Activated CD4-positive, alpha-beta T cell treated with anti-CD3 and anti-CD28 coated beads, Interleukin-2, amount 10 ng/mL, durations not matched to agents 7 days and 5 days (primary cell): ENCODE measurements at regions not wholly inside any gene's neighbourhood (a gene's known extent, or its start where the extent isn't known, plus 50 kb on each side); places are given as distances from the start of the nearest gene placed in this dataset.

Source experiments
- CTCF ChIA-PET: fragments of 350-600 bp; sonication (Branson Sonifier 250); formaldehyde crosslinking; loops from one replicate; lab custom pipeline; 2021; ENCODE audit warnings: antibody characterized with exemption; lab: Charles Lee
- POLR2A ChIA-PET: fragments of 350-600 bp; sonication (Branson Sonifier 250); formaldehyde crosslinking; loops from one replicate; lab custom pipeline; 2021; ENCODE audit warnings: antibody characterized with exemption; lab: Charles Lee
- DNase-seq: peaks from one replicate; pipeline ENCODE4 v3.0.0-alpha.2; 2020
- H3K27ac Mint-ChIP-seq: one replicate; pipeline ENCODE4 v1.8.0; 2021; ENCODE audit warnings: mild to moderate bottlenecking, moderate library complexity, mixed read lengths
- H3K27me3 Mint-ChIP-seq: one replicate; pipeline ENCODE4 v1.8.0; 2021; ENCODE audit warnings: mixed read lengths
- H3K36me3 Mint-ChIP-seq: one replicate; pipeline ENCODE4 v1.8.0; 2021; ENCODE audit warnings: low read depth, mixed read lengths
- H3K4me1 Mint-ChIP-seq: one replicate; pipeline ENCODE4 v1.8.0; 2021; ENCODE audit warnings: mixed read lengths
- H3K4me3 Mint-ChIP-seq: one replicate; pipeline ENCODE4 v1.8.0; 2021; ENCODE audit warnings: mild to moderate bottlenecking, moderate library complexity, mixed read lengths
- H3K9me3 Mint-ChIP-seq: one replicate; pipeline ENCODE4 v1.8.0; 2021; ENCODE audit warnings: mixed read lengths

- ChIA-PET CTCF (no interaction called here), POLR2A (no interaction called here)
- Mint-ChIP-seq H3K36me3 (no peaks in the 10 kb centered on the region), H3K27me3 (no peaks in the 10 kb centered on the region), H3K4me3 (no peak overlapping the region), H3K9me3 (peaks cover 2% of the 10 kb centered on the region), H3K4me1 (no peaks in the 10 kb centered on the region), H3K27ac (no peak overlapping the region)
- no peak for DNase-seq
Measured at GRCh38 chr6:103177791-103178190, 1681.9 kb downstream of the HACE1 start.

DNA sequence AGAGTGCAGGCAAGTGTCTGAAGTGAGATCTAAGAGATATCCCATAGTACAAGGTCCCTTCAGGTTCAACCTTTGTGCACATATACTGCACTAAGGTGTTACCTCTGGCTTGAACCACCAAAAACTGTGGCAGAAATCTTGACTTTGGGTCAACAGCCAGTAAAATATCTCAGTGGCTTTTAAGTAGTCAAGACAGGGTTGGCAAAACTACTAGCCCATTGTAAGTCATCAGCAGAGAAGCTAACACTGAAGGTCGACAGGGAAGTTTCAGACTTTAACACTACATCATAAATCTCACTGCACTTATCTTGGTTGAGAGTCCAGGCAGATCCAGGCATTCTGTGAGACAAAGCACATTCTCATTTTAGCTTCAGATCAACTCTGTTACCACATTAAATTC is 1684.7 kb downstream of the HACE1 start:
- H3K9me3 Mint-ChIP-seq: peaks cover 2% of the 10 kb centered on the region
- no peaks in the 10 kb centered on the region for H3K36me3 Mint-ChIP-seq
- CTCF ChIA-PET: no interaction called here
- H3K27ac Mint-ChIP-seq: no peak overlapping the region
- POLR2A ChIA-PET: no interaction called here
- H3K4me3 Mint-ChIP-seq: no peak overlapping the region
- no peak for DNase-seq
- H3K4me1 Mint-ChIP-seq: no peaks in the 10 kb centered on the region
- no peaks in the 10 kb centered on the region for H3K27me3 Mint-ChIP-seq

GRCh38 chr6:103167345-103168071 is 1692.2 kb downstream of the HACE1 start:
- H3K27ac Mint-ChIP-seq: no peak overlapping the region
- ChIA-PET CTCF (no interaction called here), POLR2A (no interaction called here)
- no peaks in the 10 kb centered on the region for H3K4me1 Mint-ChIP-seq
- no peak overlapping the region for H3K4me3 Mint-ChIP-seq
- H3K36me3 Mint-ChIP-seq: no peaks in the 10 kb centered on the region
- DNase-seq: no peak
- H3K27me3 Mint-ChIP-seq: no peaks in the 10 kb centered on the region
- no peaks in the 10 kb centered on the region for H3K9me3 Mint-ChIP-seq

DNA sequence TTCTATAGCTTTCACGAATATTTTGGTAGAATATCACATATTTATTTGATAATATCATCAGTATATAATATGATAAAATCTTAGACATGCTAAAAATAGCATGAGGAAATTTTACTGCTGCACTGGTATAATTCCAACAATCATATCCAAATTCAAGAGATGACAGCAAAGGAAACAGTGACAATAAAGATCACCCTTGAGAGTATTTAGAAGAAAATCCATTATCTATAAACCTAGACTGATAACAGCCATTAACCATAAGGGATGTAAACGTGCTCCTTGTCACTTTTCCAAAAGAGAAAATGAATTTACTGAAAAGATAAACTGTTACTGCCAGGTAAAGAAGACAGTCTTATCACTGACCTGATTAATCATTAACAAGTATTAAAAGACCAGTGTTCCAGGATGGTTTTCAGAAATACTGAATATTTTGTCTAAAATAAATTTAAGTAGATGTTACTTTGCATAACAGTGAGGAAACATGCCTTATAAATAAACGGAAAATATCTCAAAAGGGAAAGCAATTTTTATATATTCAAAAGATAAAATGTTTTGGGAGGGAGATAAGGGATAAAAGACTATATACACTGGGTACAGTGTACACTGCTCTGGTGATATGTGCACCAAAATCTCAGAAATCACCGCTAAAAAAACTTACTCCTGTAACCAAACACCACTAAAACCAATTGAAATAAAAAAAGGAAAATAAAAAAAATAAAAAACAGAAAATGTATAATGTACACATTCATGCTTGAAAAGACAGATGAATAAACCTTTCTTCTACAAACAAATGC is 1704.7 kb downstream of the HACE1 start:
- DNase-seq: no peak
- Mint-ChIP-seq H3K36me3 (no peaks in the 10 kb centered on the region), H3K27ac (no peak overlapping the region), H3K4me3 (no peak overlapping the region), H3K9me3 (no peaks in the 10 kb centered on the region), H3K4me1 (no peaks in the 10 kb centered on the region), H3K27me3 (no peaks in the 10 kb centered on the region)
- ChIA-PET POLR2A (no interaction called here), CTCF (no interaction called here)

DNA sequence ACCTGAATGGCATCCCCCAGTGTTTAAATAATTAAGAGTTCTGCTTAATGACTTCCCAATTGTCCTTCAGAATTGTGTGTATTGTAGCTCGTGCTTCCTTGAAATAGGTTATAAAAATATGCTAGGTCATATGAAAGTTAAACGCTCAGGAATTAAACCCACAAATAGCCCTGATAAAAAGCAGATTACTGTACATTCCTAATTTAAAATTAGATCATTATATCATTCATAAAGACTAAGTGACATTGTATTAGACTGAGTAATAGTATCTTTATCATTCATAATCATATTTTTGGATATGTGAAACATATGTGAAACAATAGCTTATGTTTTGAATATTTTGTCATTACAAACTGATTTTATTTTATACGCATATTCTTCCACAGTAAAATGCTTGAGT is 1706.7 kb downstream of the HACE1 start:
- Mint-ChIP-seq H3K4me1 (no peaks in the 10 kb centered on the region), H3K36me3 (no peaks in the 10 kb centered on the region), H3K9me3 (no peaks in the 10 kb centered on the region), H3K4me3 (no peak overlapping the region), H3K27ac (no peak overlapping the region), H3K27me3 (no peaks in the 10 kb centered on the region)
- ChIA-PET CTCF (no interaction called here), POLR2A (no interaction called here)
- DNase-seq: no peak

GRCh38 chr6:103142902-103143301 is 1716.8 kb downstream of the HACE1 start:
- Mint-ChIP-seq H3K4me3 (no peak overlapping the region), H3K27me3 (no peaks in the 10 kb centered on the region), H3K9me3 (no peaks in the 10 kb centered on the region), H3K27ac (no peak overlapping the region), H3K4me1 (no peaks in the 10 kb centered on the region), H3K36me3 (no peaks in the 10 kb centered on the region)
- ChIA-PET POLR2A (no interaction called here), CTCF (no interaction called here)
- DNase-seq: no peak

DNA sequence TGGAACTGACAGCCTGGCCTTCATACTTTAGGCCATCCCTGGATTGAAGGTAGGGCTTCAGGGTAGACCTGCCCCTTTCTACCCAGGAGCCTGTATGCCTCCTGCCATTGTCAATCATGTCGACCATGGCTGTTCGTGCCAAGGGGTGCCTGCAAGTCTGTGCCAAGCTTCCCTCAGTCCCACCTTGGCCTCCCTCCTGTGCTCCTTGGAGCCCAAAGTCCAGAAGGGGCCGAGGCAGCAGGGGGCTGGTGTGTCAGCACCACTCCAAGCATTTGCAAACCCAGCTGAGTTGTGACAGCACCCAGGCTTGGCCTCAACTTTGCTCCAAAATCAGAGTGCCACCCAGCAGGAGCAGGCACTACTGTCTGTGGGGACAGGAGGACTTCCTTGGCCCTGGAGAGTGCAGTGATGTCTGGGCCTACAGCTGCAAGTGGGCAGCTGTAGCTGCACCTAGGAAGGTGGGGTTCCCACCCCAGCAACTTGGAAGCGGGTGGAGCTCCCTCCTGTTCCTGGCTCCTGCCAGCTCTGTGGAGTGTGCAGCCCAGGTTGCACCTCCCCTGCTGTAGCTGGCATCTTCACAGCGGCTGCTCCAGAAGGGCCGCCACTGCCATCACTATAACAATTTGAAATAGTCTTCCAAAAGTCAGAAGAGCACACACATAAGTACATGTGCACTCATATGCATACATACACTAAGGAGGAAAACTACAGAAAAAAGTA is 1719.3 kb downstream of the HACE1 start:
- Mint-ChIP-seq H3K4me1 (no peaks in the 10 kb centered on the region), H3K9me3 (no peaks in the 10 kb centered on the region), H3K36me3 (no peaks in the 10 kb centered on the region), H3K4me3 (no peak overlapping the region), H3K27ac (no peak overlapping the region), H3K27me3 (no peaks in the 10 kb centered on the region)
- ChIA-PET CTCF (no interaction called here), POLR2A (no interaction called here)
- DNase-seq: no peak

- no peaks in the 10 kb centered on the region for H3K4me1 Mint-ChIP-seq
- CTCF ChIA-PET: no interaction called here
- H3K4me3 Mint-ChIP-seq: no peak overlapping the region
- H3K27me3 Mint-ChIP-seq: no peaks in the 10 kb centered on the region
- POLR2A ChIA-PET: no interaction called here
- no peak overlapping the region for H3K27ac Mint-ChIP-seq
- no peaks in the 10 kb centered on the region for H3K36me3 Mint-ChIP-seq
- no peaks in the 10 kb centered on the region for H3K9me3 Mint-ChIP-seq
- no peak for DNase-seq
Measured at GRCh38 chr6:103139377-103139776, 1720.3 kb downstream of the HACE1 start.

- H3K4me1 Mint-ChIP-seq: no peaks in the 10 kb centered on the region
- H3K4me3 Mint-ChIP-seq: no peak overlapping the region
- H3K36me3 Mint-ChIP-seq: no peaks in the 10 kb centered on the region
- DNase-seq: no peak
- no peaks in the 10 kb centered on the region for H3K27me3 Mint-ChIP-seq
- POLR2A ChIA-PET: no interaction called here
- peaks cover 4% of the 10 kb centered on the region for H3K9me3 Mint-ChIP-seq
- no peak overlapping the region for H3K27ac Mint-ChIP-seq
- CTCF ChIA-PET: no interaction called here
Measured at GRCh38 chr6:103124471-103124870, 1731.0 kb downstream of the GRIK2 start.

DNA sequence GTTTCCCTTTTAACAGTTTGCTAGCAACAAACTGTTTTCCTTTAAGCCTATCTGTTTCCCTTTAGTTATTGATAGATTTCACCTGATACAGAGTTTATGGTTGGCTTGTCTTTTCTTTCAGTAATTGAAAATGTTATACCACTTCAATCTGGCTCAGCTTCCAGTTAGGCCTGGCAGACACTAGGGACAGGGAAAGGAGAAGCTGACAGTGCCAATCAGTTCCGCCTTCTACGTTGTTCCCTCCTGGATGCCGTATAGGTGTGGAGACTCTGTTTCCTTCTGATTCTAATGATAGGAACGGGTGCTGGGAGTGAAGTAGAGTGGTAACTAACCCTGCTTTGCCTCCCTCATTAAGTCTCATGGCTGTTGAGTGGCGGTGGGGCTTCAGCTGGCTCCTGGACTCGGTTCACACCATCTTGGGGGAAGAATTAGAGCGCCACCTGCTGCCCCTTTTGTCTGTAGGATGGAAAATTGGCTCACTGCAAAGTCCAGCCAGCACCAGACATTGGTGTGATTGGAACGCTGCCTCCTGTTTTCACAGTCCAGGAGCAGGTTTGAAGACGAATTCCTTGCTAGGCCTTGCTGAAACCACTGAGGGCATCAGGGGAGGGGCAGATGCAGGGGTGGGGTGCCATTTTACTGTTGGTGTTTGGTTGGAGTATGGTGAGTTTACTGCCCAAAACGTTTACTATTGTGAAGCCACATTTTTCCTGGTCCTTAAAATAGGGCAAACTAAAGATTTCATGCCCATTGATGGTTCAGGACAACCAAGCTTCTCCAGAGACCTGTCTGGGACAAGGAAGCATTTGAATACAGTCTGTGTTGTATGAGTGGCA is 1729.5 kb downstream of the GRIK2 start:
- peak; percentile 7 for DNase-seq
- Mint-ChIP-seq H3K4me1 (no peaks in the 10 kb centered on the region), H3K36me3 (no peaks in the 10 kb centered on the region), H3K9me3 (peaks cover 4% of the 10 kb centered on the region), H3K4me3 (no peak overlapping the region), H3K27ac (no peak overlapping the region), H3K27me3 (no peaks in the 10 kb centered on the region)
- CTCF ChIA-PET: no interaction called here
- POLR2A ChIA-PET: no interaction called here

- ChIA-PET CTCF (no interaction called here), POLR2A (no interaction called here)
- Mint-ChIP-seq H3K4me3 (no peak overlapping the region), H3K4me1 (no peaks in the 10 kb centered on the region), H3K27ac (no peak overlapping the region), H3K27me3 (no peaks in the 10 kb centered on the region), H3K9me3 (peaks cover 3% of the 10 kb centered on the region), H3K36me3 (no peaks in the 10 kb centered on the region)
- DNase-seq: no peak
Measured at GRCh38 chr6:103119056-103119455, 1725.5 kb downstream of the GRIK2 start.

GRCh38 chr6:103114582-103114981 is 1721.1 kb downstream of the GRIK2 start:
- CTCF ChIA-PET: no interaction called here
- no peaks in the 10 kb centered on the region for H3K27me3 Mint-ChIP-seq
- H3K4me3 Mint-ChIP-seq: no peak overlapping the region
- H3K36me3 Mint-ChIP-seq: no peaks in the 10 kb centered on the region
- no peaks in the 10 kb centered on the region for H3K4me1 Mint-ChIP-seq
- POLR2A ChIA-PET: no interaction called here
- no peak for DNase-seq
- no peak overlapping the region for H3K27ac Mint-ChIP-seq
- H3K9me3 Mint-ChIP-seq: peaks cover 3% of the 10 kb centered on the region
